Liver (tissue), 8 donors: ENCODE measurements at regions not wholly inside any gene's neighbourhood (a gene's known extent, or its start where the extent isn't known, plus 50 kb on each side); places are given as distances from the start of the nearest gene placed in this dataset.

Source experiments
- DNase-seq: peaks from one replicate; pipeline ENCODE4 v3.0.0-alpha.2; 2017; ENCODE audit warnings: low spot score
- H3K27ac ChIP-seq, 2 donors: one replicate each; pipeline ENCODE4 v1.7.0; 2013; ENCODE audit warnings: inconsistent platforms in 2 of 2, low read length in 2 of 2, control low read depth in 1 of 2, low read depth in 1 of 2, mild to moderate bottlenecking in 1 of 2
- H3K27me3 ChIP-seq, 4 donors: one replicate each; pipeline versions ENCODE4 v1.6.1 to v1.7.0; 2013; ENCODE audit warnings: low read length in 3 of 4, inconsistent platforms in 1 of 4, mild to moderate bottlenecking in 1 of 4, moderate library complexity in 1 of 4; ENCODE audit not compliant: control insufficient read depth in 4 of 4, insufficient read depth in 4 of 4
- H3K36me3 ChIP-seq, 4 donors: one replicate each; pipeline versions ENCODE4 v1.6.1 to v1.7.0; 2013; ENCODE audit warnings: low read length in 3 of 4, mild to moderate bottlenecking in 3 of 4, low read depth in 1 of 4, moderate library complexity in 1 of 4; ENCODE audit not compliant: control insufficient read depth in 4 of 4, insufficient read depth in 3 of 4
- H3K4me1 ChIP-seq, 4 donors: one replicate each; pipeline versions ENCODE4 v1.6.1 to v1.7.0; 2013; ENCODE audit warnings: low read length in 3 of 4, mild to moderate bottlenecking in 3 of 4, moderate library complexity in 1 of 4; ENCODE audit not compliant: control insufficient read depth in 4 of 4, insufficient read depth in 4 of 4
- H3K4me3 ChIP-seq, 3 donors: one replicate each; pipeline versions ENCODE4 v1.6.1 to v1.7.0; 2013; ENCODE audit warnings: low read length in 3 of 3, control low read depth in 1 of 3, low read depth in 1 of 3, mild to moderate bottlenecking in 1 of 3
- H3K9ac ChIP-seq, 2 donors: one replicate each; pipeline ENCODE4 v1.7.0; 2013; ENCODE audit warnings: low read length in 2 of 2, mild to moderate bottlenecking in 2 of 2, moderate library complexity in 2 of 2, control low read depth in 1 of 2, low read depth in 1 of 2
- H3K9me3 ChIP-seq, 4 donors: one replicate each; pipeline versions ENCODE4 v1.6.1 to v1.7.0; 2013; ENCODE audit warnings: low read length in 3 of 4; ENCODE audit not compliant: control insufficient read depth in 4 of 4
- EGR1 ChIP-seq, 2 donors: IDR thresholded peaks; 2 replicates each; pipeline ENCODE4 v1.6.1; 2016 to 2018; ENCODE audit warnings: antibody characterized with exemption in 2 of 2, low read depth in 2 of 2
- FOXA1 ChIP-seq: IDR thresholded peaks from 2 replicates; pipeline ENCODE4 v1.6.1; 2016; ENCODE audit warnings: antibody characterized with exemption
- FOXA2 ChIP-seq: IDR thresholded peaks from 2 replicates; pipeline ENCODE4 v1.6.1; 2016; ENCODE audit warnings: antibody characterized with exemption
- HNF4A ChIP-seq, 2 donors: conservative IDR thresholded peaks; 2 replicates each; pipeline ENCODE4 v1.6.1; 2016; ENCODE audit warnings: antibody characterized with exemption in 2 of 2, mild to moderate bottlenecking in 2 of 2
- HNF4G ChIP-seq: IDR thresholded peaks from 2 replicates; pipeline ENCODE4 v1.6.1; 2016; ENCODE audit warnings: antibody characterized with exemption
- RAD21 ChIP-seq, 2 donors: IDR thresholded peaks; 2 replicates each; pipeline ENCODE4 v1.6.1; 2016; ENCODE audit warnings: antibody characterized with exemption in 2 of 2, mild to moderate bottlenecking in 2 of 2
- TAF1 ChIP-seq: conservative IDR thresholded peaks from 2 replicates; pipeline ENCODE4 v1.6.1; 2016; ENCODE audit warnings: antibody characterized with exemption, mild to moderate bottlenecking
- WGBS: extraction: QIAGEN DNeasy Blood & Tissue Kit; methylation state at CpG from one replicate; pipeline ENCODE4 v1.1.7; 2013; 5-methylcytosine and 5-hydroxymethylcytosine counted together
- TF ChIP-seq, protein P1 (sequence below): IDR thresholded peaks from 2 replicates; pipeline ENCODE4 v1.6.1; 2016; ENCODE audit warnings: antibody characterized with exemption, mild to moderate bottlenecking
- TF ChIP-seq, protein P2 (sequence below): IDR thresholded peaks from 2 replicates; pipeline ENCODE4 v1.6.1; 2016; ENCODE audit warnings: antibody characterized with exemption
- TF ChIP-seq, protein P3 (sequence below): fragments of 150-350 bp; IDR thresholded peaks from 2 replicates; pipeline ENCODE4 v1.5.1; 2017; ENCODE audit warnings: improper control_type of control experiment, low read depth, low read length; ENCODE audit not compliant: missing input control
- donor health status: healthy.
- donor health status: healthy.
- donor health status: healthy.
- donor health status: healthy.
- donor health status: healthy.

DNA sequence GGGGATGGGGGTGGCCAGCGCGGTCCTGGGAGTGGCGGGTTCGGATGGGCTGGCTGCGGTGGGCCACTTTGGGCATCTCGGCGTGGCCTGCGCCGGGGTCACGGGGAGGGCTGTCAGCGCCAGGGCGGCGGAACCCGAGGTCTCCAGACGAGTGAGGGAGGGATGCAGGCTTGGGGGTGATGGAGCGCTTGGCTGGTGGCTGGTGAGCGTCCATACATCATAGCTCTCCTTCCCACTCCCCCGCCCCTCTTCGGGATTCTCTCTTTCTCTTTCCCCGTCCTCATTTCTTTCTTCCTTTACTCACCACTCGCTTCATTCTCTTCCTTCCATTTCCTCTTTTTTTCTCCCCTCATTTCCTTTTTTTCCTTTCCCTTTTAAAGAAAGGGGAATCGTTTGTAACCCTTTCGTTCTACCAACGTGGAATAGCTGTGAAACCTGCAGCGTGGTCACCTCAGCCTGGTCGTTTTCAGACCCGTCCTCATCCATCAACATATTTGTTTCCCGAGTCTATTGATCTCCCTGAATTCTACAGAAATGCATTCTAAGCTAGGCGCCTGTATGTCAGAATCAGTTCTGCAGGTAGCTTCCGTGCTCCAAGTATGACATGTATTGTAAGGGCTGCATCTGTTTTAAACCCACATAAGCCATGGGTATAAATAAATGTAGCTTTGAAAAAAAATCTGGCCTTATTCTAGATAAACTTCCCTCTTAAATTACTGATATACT is 260.3 kb upstream of the E2F7 start:
- Histone ChIP-seq H3K9ac (no peak overlapping the region), H3K27me3 (peaks cover 0 to 6% (median 0%) of the 10 kb centered on the region in 4 donors)
- no peak for TF ChIP-seq FOXA1
- TF ChIP-seq EGR1 (IDR thresholded peaks at IDR 0.05; ENCODE audit: low read depth in 2 of 2): no peak
- TF ChIP-seq, protein P1, sequence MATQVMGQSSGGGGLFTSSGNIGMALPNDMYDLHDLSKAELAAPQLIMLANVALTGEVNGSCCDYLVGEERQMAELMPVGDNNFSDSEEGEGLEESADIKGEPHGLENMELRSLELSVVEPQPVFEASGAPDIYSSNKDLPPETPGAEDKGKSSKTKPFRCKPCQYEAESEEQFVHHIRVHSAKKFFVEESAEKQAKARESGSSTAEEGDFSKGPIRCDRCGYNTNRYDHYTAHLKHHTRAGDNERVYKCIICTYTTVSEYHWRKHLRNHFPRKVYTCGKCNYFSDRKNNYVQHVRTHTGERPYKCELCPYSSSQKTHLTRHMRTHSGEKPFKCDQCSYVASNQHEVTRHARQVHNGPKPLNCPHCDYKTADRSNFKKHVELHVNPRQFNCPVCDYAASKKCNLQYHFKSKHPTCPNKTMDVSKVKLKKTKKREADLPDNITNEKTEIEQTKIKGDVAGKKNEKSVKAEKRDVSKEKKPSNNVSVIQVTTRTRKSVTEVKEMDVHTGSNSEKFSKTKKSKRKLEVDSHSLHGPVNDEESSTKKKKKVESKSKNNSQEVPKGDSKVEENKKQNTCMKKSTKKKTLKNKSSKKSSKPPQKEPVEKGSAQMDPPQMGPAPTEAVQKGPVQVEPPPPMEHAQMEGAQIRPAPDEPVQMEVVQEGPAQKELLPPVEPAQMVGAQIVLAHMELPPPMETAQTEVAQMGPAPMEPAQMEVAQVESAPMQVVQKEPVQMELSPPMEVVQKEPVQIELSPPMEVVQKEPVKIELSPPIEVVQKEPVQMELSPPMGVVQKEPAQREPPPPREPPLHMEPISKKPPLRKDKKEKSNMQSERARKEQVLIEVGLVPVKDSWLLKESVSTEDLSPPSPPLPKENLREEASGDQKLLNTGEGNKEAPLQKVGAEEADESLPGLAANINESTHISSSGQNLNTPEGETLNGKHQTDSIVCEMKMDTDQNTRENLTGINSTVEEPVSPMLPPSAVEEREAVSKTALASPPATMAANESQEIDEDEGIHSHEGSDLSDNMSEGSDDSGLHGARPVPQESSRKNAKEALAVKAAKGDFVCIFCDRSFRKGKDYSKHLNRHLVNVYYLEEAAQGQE: no peak
- no peak for TF ChIP-seq HNF4G
- no peak for TF ChIP-seq HNF4A (conservative IDR thresholded peaks at IDR 0.05)
- no peak for TF ChIP-seq TAF1
- no peak for TF ChIP-seq FOXA2
- TF ChIP-seq, protein P2, sequence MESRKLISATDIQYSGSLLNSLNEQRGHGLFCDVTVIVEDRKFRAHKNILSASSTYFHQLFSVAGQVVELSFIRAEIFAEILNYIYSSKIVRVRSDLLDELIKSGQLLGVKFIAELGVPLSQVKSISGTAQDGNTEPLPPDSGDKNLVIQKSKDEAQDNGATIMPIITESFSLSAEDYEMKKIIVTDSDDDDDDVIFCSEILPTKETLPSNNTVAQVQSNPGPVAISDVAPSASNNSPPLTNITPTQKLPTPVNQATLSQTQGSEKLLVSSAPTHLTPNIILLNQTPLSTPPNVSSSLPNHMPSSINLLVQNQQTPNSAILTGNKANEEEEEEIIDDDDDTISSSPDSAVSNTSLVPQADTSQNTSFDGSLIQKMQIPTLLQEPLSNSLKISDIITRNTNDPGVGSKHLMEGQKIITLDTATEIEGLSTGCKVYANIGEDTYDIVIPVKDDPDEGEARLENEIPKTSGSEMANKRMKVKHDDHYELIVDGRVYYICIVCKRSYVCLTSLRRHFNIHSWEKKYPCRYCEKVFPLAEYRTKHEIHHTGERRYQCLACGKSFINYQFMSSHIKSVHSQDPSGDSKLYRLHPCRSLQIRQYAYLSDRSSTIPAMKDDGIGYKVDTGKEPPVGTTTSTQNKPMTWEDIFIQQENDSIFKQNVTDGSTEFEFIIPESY: no peak
- TF ChIP-seq, protein P3, sequence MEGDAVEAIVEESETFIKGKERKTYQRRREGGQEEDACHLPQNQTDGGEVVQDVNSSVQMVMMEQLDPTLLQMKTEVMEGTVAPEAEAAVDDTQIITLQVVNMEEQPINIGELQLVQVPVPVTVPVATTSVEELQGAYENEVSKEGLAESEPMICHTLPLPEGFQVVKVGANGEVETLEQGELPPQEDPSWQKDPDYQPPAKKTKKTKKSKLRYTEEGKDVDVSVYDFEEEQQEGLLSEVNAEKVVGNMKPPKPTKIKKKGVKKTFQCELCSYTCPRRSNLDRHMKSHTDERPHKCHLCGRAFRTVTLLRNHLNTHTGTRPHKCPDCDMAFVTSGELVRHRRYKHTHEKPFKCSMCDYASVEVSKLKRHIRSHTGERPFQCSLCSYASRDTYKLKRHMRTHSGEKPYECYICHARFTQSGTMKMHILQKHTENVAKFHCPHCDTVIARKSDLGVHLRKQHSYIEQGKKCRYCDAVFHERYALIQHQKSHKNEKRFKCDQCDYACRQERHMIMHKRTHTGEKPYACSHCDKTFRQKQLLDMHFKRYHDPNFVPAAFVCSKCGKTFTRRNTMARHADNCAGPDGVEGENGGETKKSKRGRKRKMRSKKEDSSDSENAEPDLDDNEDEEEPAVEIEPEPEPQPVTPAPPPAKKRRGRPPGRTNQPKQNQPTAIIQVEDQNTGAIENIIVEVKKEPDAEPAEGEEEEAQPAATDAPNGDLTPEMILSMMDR: no peak

DNA sequence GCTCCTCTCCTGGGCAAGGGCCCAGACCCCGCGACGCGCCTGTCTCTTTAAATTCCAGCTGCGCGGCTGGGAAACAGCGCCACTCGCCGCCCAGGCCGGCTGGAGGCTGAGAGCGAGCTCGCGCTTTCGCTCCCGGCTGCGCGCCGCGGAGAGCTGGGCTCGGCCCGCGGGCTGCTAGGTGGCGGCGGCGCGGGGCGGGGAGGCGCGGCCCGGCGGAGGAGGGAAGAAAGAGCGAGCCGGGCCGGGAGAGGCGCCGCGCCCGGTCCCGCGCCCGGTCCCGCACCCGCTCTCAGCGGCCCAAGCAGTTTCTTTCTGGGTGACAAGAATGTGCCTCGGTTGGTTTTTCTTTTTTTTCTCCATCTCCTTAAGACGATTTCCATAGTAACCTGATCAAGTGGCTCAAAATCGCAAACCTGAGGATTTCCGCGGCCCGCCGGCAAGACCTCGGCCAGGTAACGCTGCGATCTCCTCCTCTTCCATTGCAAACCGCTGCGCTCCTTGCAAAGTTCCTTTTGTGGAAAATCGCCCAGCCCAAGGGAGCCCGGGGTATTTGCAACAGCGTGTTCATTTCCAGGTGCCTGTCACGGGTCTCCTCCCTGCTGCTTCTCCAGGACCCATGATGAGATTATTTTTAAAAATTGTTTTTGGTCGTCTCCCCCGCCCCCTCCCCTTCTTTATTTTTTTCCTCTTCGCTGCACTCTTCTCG is 259.5 kb upstream of the E2F7 start:
- Histone ChIP-seq H3K27me3 (peaks cover 0 to 6% (median 0%) of the 10 kb centered on the region in 4 donors), H3K4me3 (peak overlapping the region; percentile 14 to 66 (median 33)), H3K36me3 (no peaks in the 10 kb centered on the region), H3K27ac (no peak overlapping the region), H3K4me1 (peaks cover 2 to 13% (median 8%) of the 10 kb centered on the region in 4 donors), H3K9ac (no peak overlapping the region), H3K9me3 (no peaks in the 10 kb centered on the region)
- under 1% methylated on average over 64 of the region's 64 CpGs for WGBS
- TF ChIP-seq EGR1 (IDR thresholded peaks at IDR 0.05; ENCODE audit: low read depth in 2 of 2): no peak
- TF ChIP-seq RAD21 (IDR thresholded peaks at IDR 0.05): peak; percentile 51 to 59
- TF ChIP-seq, protein P3: peak; percentile 23
- DNase-seq: peak; percentile 52

More for the DNA sequence above, 260.3 kb upstream of the E2F7 start:
- Histone ChIP-seq H3K4me3 (peak overlapping the region in 1 of 3 donors; percentile 66), H3K36me3 (no peaks in the 10 kb centered on the region), H3K9me3 (no peaks in the 10 kb centered on the region), H3K27ac (no peak overlapping the region), H3K4me1 (peaks cover 2 to 13% (median 8%) of the 10 kb centered on the region in 4 donors)
- WGBS: 6% methylated on average over 30 of the region's 30 CpGs
- DNase-seq: no peak
